Occipital lobe (tissue), 1 donor: ENCODE measurements at regions not wholly inside any gene's neighbourhood (a gene's known extent, or its start where the extent isn't known, plus 50 kb on each side); places are given as distances from the start of the nearest gene placed in this dataset.

Experiments
- DNase-seq: peaks from one replicate; lab custom pipeline; 2025; lab: John Stamatoyannopoulos, UW

- DNase-seq: no peak
These were observed 243.4 kb upstream of the KCNG1 start for GRCh38 chr20:51266353-51266752.

DNA sequence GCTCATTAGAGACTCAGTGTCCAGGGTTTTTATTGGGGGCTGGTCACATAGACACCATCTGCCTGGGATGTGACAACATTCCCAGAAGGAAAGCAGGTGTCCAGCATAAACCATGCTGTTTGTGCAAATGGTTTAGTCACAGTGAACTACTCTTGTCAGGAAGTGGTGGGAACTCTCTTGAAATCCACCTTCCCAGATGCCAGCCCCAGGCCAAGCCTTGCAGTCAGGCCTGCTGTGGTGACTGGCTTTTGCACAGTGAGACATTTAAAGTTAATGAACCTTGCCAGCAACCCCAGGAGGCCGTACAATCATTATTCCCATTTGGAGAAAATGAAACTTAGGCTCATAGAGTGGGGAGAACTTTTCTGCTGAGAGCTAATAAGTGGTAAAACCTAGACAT lies 242.5 kb upstream of the KCNG1 start:
- no peak for DNase-seq

DNA sequence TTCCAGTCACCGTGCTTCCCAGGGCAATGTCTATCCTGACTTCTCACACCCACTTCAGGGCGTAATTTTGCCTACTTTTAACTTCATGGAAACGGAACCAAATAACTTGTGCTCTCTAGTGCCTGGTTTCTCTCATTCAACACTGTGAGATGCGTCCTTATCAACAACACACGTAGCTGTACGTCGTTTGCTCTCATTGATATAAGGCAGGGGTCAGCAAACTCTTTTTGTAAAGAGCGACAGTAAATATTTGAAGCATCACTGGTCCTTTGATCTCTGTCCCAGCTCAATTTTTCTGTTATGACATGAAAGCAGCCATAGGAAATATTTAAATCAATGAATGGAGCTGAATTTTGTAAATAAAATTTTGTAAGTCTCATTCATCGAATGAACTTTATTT lies 239.3 kb upstream of the KCNG1 start:
- DNase-seq: no peak

- DNase-seq: no peak
These were observed 236.5 kb upstream of the KCNG1 start for GRCh38 chr20:51259455-51259854.

DNA sequence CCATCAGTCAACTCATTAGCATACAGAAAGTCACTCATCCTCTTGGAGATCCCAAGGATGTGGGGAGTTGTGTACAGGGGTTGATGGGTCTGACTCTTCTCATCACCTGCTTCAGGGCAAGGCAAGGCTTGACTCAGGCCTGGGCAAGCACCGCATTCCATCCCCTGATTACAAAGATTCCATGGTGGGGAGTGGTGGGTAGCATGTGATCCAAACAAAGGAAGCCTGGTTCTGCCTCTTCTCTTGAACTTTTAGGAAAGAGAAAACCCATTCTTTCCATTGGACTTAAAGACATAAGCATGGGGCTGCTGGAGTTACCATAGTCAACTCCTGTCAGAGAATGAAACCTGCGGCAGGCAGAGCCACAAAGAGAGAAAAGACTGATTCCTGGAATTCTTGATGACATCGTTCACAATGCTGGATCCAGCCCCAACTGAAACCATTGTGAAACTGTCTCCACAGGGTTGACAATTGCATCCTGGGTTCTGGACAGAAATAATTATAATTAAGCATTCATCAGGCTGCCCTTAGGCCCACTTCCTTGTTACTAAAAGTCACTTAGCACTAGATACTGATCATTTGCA lies 235.8 kb upstream of the KCNG1 start:
- DNase-seq: no peak

DNA sequence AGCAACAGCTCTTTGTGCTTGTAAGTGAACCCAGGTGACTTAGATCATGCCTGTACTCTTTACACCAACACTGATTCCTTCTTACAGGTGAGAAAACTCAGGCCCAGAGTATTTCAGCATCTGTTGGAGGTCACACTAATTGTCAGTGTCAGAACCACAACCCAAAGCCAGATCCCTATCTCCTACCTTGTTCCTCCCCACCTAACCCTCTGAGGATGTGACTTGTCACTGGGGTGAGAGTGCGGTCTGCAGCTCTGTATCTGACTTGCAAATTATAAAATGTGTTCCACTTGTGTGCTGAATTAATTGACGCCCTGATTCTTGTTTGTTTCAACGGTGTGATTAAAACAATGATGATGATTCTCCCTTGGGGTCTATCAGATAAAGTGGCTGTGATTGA lies 232.5 kb upstream of the KCNG1 start:
- DNase-seq: no peak

DNA sequence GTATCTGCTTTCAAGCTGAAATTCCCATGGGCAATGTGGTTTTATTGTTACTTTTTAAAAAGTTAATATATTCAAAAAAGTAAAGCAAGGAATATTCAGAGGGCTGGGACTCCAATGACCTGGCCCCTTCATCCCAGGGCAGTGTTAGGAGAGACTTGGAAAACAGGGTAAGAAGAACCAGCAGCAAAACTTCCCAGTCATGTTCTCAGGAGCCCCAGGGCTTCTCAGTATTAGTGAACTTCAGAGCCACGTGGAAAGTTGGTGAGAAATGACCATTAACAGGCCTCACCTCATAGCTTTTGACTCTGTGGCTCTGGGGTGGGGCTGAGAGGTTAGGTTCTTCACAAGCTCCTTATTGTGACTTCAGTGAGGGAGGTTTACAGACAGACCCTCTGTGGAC lies 230.4 kb upstream of the KCNG1 start:
- DNase-seq: no peak

DNA sequence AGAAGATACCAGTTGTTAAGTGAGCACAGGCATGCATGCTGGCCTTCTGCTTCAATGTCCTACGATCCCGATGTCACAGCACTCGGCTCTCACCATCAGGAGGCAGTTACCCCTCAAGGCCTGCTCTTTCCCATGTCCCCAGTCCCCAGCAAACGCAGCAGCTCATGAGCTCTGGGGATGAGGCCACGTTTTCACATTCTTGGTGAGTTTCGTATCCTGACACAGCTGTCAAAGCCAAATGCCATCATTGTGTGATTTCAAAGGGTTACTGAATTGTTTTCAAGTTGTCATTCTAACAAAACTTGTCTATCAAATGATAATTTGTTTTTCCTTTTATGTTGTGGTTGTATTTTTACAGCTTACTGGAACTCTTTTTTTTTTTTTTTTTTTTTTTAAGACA lies 226.9 kb upstream of the KCNG1 start:
- no peak for DNase-seq

- DNase-seq: no peak
These were observed 226.3 kb upstream of the KCNG1 start for GRCh38 chr20:51249215-51249614.

- no peak for DNase-seq
These were observed 221.6 kb upstream of the KCNG1 start for GRCh38 chr20:51244466-51244865.

GRCh38 chr20:51238675-51239305 lies 215.9 kb upstream of the KCNG1 start:
- DNase-seq: no peak

- DNase-seq: no peak
These were observed 214.9 kb upstream of the KCNG1 start for GRCh38 chr20:51237791-51238190.

DNA sequence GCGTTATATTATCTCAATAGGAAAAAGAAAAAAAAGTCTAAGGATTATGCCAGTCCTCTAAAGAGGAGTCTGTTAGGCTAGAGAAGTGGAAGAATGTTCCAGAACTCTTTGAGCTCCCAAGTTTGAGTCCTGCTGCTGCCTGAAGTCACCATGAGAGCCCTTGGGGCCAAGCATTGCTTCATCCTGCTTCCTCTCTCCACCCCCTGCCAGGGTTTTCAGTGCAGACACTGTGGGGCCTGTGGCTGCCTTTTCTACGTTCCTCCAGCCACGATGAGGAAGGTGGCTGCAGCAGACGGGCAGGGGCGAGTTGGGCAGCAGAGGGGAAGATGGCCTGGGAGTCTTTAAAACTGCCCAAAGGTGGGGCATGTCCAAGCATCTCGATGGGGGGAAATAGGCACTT lies 214.4 kb upstream of the KCNG1 start:
- no peak for DNase-seq

DNA sequence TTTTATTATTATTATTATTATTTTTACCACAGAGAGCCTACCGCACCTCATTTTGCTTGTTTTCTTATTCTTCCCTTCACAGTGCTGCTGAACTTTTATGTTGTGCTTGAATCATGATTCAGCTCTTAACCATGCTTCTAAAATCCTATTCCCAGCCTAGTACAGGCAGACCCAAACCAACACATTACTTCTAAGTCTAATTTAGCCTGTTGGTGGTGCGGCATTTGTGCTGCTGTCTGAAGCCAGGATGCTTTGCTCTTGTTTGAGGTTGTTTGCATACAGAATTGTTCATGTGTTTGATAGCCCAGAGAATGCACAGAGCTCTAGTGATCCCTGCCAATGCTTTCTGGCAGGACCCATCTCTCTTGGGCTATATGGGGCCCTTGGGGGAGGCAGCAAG lies 213.5 kb upstream of the KCNG1 start:
- no peak for DNase-seq

DNA sequence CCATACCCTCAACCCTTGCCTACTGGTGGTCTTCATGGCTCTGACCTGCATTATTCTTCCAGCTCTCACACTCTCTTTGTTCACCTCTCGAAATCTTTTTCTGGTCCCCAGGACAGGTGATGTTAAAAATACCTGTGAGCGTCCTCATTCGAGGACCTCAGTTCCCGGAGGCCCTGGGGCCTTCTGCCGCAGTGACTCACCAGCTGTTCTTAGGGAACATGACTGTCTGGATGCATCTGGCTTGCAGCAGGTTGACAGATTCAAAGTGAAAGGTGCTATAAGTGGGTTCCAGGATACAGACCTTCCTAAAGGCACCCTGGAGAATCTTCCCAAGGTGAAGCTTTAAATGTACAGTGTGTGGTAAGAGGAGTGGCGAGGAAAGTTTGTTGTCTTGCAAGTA lies 210.4 kb upstream of the KCNG1 start:
- DNase-seq: no peak

DNA sequence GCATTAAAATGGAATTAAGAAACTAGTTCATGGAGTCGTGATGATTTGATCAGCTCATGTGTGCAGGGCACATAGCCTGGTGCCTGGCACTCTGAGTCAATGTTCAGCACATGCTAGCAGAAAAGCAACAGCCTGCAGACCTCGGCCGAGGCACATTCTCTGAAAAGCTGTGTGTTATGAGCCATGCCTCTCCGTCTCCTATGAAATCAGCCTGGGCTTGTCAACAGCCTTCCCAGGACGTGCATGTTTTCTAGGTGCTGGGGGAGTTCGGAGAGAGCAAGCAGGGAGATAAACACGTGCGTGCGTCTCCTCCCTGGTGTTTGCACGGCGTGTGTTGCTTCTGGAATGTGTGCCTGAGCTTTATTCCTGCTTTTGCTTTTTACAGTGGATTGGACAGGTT lies 207.8 kb upstream of the KCNG1 start:
- DNase-seq: no peak

DNA sequence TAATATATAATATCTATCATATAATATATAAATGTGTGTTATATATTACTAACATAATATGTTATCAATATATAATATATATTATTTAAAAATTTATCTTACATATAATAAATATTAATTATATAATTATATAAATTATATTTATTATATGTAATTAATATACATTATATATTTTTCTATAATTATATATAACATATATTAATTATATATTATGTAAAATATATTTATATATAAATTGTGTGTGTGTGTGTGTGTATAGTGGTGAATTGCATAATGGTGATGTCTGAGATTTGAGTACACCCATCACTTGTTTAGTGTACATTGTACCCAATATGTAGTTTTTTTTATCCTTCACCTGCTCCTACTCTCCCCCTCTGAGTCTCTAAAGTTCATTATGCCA lies 205.9 kb upstream of the KCNG1 start:
- no peak for DNase-seq

DNA sequence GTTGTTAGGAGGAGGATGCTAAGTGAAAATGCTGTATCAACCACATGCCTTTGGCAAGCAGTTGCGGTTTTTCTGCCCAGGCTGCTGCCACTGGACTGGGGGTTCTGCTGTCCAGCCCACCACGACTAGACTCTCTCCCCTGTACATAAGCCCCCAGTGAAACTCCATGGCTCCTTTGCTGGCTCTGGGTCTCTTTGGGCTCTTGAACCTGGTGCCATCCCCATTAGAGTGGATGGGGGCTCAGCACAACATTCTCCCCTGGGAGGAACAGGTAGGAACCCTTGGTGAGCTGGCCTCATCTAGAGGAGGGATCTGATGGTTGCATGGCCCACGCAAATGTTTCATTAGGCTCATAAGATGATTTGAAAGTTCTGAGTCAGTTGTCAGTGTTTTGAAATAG lies 204.8 kb upstream of the KCNG1 start:
- DNase-seq: no peak

GRCh38 chr20:51223183-51223720 lies 200.3 kb upstream of the KCNG1 start:
- no peak for DNase-seq

DNA sequence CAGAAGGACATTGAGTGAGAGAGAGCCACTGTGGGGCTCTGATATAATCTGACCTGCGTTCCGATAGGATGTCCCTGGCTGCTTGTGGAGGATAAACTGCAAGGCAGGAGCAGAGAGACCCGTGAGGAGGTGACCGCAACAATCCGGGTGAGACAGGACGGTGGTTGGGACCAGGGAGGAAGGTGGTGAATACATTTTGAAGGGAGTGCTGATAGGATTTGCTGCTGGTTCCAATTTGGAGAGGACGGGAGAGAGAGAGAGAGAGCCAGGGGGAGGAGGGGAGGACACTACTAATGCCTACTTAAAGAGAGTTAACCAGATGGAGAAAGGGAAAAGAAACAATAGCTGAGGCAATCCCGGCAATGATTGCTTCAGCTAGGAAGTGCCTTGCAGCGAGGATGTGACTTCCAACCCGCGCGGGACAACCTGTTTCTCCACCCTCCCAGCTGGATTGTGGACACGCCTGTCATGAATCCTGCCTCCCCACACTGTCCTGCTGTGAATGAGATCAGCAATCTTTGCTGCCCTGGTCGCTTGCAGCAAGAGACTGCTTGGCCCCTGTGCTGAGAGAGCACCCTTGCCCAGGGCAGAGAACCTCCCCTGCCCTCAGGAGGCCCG lies 199.0 kb upstream of the KCNG1 start:
- DNase-seq: no peak

DNA sequence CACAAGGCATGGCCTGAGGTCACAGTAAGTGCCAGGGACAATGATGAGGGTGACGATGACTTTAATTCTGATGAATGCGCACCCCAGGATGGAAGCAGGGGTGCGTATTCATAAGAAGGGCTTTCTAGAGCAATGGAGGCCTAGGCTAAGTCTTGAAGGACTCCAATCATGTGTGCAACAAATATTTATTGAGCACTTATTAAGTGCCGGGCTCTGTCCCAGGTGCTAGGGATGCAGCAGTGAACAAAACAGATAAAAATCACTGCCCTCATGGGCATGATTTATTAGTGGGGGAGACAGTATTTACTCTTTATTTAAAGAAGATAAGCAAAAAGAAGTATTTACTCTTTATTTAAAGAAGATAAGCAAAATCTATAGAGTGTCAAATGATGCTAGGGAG lies 198.2 kb upstream of the KCNG1 start:
- DNase-seq: no peak

- no peak for DNase-seq
These were observed 197.4 kb upstream of the KCNG1 start for GRCh38 chr20:51220293-51220706.

- no peak for DNase-seq
These were observed 196.6 kb upstream of the KCNG1 start for GRCh38 chr20:51219544-51219943.
